Stimulated activated CD4-positive, alpha-beta T cell treated with anti-CD3 and anti-CD28 coated beads, Interleukin-2, amount 100 ng/mL, for 4 hours (primary cell): ENCODE measurements at regions not wholly inside any gene's neighbourhood (a gene's known extent, or its start where the extent isn't known, plus 50 kb on each side); places are given as distances from the start of the nearest gene placed in this dataset.

Experiments used
- DNase-seq: peaks from one replicate; pipeline ENCODE4 v3.0.0-alpha.2; 2020; ENCODE audit warnings: low read depth

GRCh38 chr11:19328586-19329311 lies 88.0 kb upstream of the E2F8 start:
- no peak for DNase-seq

- no peak for DNase-seq
Observed at GRCh38 chr11:19327280-19327679, 86.5 kb upstream of the E2F8 start.

DNA sequence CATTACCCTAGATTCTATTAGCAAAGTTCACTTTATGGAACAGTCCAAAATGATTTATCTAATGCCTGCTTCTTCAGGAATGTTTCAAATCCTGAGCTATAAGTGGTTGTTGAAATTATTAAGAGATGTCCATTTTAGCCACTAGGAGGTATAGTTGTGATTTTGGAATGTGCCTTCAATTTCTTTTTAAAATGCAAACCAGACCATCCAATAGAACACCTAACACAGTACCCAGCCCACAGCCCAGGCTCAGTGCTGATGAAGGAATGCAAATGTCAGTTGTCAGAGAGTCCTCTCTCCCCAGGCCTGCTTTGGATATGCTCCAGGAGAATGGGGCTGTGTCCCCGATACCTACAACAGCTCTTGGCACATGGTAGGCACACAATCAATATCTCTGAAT lies 85.8 kb upstream of the E2F8 start:
- DNase-seq, result no peak

DNA sequence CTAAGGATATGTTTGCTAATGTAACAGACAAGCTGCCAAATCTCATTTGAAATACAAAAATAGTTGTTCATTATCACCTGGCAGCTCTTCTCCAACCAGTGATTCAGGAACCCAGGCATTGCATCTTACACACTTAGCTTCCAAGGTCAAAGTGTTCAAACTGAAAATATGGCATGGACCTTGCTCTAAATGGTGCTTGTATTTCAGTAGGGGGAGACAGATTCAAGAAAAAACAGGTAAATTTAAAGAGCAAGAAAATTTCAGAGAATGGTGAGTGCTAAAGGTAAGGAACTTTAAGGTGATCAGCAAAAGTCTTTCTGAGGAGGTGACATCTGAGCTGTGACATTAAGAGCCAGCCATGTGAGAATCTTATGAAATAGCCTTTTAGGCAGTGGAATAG lies 82.8 kb upstream of the E2F8 start:
- DNase-seq, result no peak

DNA sequence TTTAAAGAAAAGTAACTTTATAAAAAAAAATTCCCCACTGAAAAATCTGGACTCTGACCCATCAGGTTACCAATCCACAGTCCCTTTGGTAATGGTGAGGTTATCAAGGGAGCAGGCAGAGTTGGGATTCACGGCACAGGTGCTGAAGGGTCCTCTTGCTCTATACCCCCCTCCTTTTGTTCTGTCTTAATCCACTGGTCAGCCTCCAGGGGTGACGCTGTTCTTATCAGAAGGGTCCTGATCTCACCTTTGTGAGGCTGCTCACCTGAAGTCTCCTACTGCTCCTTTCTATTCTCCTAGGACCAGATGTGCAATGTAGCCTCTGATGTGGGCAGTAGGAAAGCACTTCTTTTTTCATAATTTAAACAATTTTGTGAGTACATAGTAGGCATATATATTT lies 80.6 kb upstream of the E2F8 start:
- no peak for DNase-seq

- no peak for DNase-seq
Observed at GRCh38 chr11:19320827-19321226, 80.1 kb upstream of the E2F8 start.

DNA sequence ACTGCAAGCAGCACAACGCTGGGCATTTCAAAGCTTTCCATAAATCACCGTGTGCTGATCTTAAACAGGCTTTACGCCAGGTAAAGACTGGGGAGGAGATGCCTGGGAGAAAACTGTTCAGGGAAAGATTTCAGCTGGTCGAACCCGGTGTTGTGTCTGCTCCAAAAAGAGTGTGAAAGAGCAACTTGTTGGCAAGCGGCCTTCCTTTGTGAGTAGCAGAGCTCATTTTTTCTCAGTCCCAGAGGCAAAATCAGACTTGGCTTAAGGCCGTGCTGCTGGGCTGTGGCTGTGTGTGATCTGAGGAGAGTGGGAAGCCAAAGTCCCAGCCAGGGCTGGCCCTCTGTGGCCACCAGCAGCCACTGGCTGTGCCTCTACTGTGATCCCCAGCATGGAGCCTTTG lies 75.7 kb upstream of the E2F8 start:
- DNase-seq, result no peak

GRCh38 chr11:19315511-19315910 lies 74.8 kb upstream of the E2F8 start:
- DNase-seq, result no peak

DNA sequence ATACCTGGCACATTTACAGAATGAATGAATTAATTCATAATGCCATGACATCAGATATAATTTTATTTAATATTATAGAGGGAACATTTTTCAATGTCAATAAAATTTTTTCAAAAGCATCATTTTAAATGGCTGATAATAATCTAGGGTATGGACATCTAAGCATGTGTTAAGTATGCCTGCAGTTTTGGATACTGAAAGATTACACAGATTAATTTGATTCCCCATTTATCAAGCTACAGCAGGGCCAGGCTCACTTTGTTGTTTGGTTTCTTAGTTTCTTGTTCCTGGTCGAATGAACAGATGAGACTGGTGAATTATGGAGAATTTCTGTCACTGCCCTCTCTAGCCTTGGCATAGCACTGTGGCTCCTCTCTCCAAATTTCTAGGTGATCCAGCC lies 72.4 kb upstream of the E2F8 start:
- DNase-seq, result no peak

DNA sequence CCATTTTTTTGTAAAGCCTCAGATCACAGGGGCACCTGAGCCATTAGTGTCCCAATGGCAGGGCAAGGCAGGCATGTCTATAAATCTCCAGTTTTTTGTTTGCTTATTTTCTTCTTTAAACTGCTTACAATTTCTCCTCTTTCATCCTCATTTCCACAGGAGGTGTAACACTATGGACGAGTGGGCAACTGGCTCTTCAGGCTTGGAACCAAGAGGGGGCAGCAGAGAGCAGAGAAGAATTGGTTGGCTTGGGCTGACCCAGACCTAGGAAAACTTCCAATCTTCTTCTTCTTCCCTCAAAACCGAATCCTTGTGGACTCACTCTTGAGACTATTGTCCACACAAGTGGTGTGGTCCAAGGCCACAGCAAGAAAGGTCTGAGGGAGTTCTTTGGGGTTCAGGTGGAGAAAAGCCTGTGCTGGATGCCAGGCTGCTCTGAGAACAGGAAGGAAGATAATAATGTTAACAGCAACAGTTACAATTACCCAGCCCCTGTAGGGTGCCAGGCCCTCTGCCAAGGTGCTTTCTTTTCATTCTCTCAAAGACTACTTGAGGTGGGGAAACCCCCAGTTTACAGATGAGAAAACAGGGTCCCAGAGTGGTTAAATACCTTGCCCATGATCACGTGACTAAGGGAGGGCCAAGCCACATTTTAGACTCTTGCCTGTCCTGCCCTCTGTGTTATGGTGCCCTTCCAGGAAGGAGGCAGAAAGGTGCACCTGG lies 70.7 kb upstream of the E2F8 start:
- no peak for DNase-seq

DNA sequence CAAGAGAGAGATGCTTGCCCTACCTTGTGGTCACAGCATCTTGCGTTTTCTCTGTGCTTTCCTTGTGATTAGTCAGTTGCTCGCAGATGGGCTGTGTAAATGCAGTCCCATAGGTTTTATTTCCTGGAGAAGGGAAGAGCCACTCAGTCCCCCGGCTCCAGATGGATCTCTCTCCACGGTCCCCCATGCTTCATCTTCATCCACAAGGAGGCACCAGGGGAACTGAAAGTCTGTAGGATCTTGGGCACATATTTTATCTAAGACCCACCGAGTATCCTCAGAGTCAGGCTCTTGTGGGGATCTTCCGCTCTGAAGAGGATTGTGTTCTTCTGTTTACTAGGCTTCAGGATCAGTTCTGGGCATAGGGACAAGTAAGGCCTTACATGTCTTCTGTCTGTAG lies 66.8 kb upstream of the E2F8 start:
- no peak for DNase-seq

GRCh38 chr11:19306179-19306944 lies 65.6 kb upstream of the E2F8 start:
- no peak for DNase-seq

GRCh38 chr11:19301361-19301760 lies 60.6 kb upstream of the E2F8 start:
- no peak for DNase-seq

DNA sequence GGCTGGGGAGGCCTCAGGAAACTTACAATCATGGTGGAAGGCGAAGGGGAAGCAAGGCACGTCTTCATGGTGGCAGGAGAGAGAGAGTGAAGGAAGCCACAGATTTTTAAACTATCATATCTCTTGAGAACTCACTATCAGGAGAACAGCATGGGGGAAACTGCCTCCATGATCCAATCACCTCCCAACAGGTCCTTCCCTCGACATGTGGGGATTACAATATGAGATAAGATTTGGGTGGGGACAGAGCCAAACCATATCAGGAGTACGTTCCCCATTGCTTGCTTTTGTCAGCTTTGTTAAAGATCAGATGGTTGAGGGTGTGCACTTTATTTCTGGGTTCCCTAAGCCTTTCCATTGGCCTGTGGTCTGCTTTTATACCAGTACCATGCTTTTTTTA lies 53.7 kb upstream of the E2F8 start:
- no peak for DNase-seq

DNA sequence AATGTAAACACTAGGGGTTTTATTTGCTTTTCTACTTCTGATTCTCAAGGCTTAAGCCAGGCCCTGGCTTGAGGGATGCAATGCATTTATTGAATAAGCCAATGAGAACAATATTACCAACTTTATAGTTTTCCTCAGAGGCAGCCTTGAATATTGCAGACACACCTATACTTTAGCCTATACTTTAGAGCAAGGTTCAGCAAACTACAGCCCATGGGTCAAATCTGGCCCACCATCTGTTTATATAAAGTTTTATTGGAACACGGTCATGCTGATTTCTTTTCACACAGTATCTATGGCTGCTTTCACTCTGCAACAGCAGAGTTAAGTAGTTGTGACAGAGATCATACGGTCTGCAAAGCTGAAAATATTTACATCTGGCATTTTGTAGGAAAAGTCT lies 50.3 kb upstream of the E2F8 start:
- DNase-seq, result no peak
